PC-9 (cell line): ENCODE measurements at regions not wholly inside any gene's neighbourhood (a gene's known extent, or its start where the extent isn't known, plus 50 kb on each side); places are given as distances from the start of the nearest gene placed in this dataset.

Experiments
- CTCF ChIP-seq: fragments of 200-600 bp; sonication (generic); conservative IDR thresholded peaks from 2 replicates; pipeline ENCODE4 v1.6.1; 2017; ENCODE audit warnings: mixed run types, antibody characterized with exemption, mild to moderate bottlenecking, moderate library complexity
- EZH2 ChIP-seq: fragments of 200-600 bp; sonication (generic); IDR thresholded peaks from 2 replicates; pipeline ENCODE4 v1.8.0; 2017; ENCODE audit warnings: antibody characterized with exemption, low read depth

GRCh38 chr15:31598620-31599019 is 272.0 kb downstream of the KLF13 start:
- TF ChIP-seq CTCF (no peak), EZH2 (no peak)
